GM12878 (cell line): ENCODE measurements at regions not wholly inside any gene's neighbourhood (a gene's known extent, or its start where the extent isn't known, plus 50 kb on each side); places are given as distances from the start of the nearest gene placed in this dataset.

Experiments
- ATAC-seq: fragments of 200-7000 bp; cut with Tn5 transposase; 3 replicates; pipeline ENCODE4 v1.9.1; 2020; ENCODE audit warnings: mild to moderate bottlenecking, moderate library complexity
- BruUV-seq: library from RNA; stranded (reverse); fragments of 400-500 nt; replicated peaks from 2 replicates; lab custom pipeline; 2021; lab: Mats Ljungman, UMichigan
- CTCF ChIA-PET: fragments of 300-600 bp; sonication (Branson Sonifier 250); formaldehyde crosslinking; extraction: SDS; loops from one replicate; lab custom pipeline; 2021; ENCODE audit warnings: inconsistent platforms; lab: Yijun Ruan, JAX
- POLR2A ChIA-PET: fragments of 350-600 bp; formaldehyde crosslinking; extraction: SDS; loops from one replicate; lab custom pipeline; 2021; ENCODE audit warnings: inconsistent platforms; lab: Charles Lee
- RAD21 ChIA-PET: fragments of 300-600 bp; sonication (Branson Sonifier 250); formaldehyde crosslinking; loops from one replicate; lab custom pipeline; 2023; ENCODE audit warnings: antibody characterized with exemption; ENCODE audit not compliant: unreplicated experiment; lab: Charles Lee
- SMC1A ChIA-PET: fragments of 300-600 bp; sonication (Branson Sonifier 250); formaldehyde crosslinking; loops from one replicate; lab custom pipeline; 2023; ENCODE audit not compliant: unreplicated experiment, uncharacterized antibody; lab: Charles Lee
- DNase-seq: peaks from one replicate; pipeline ENCODE4 v3.0.0-alpha.2; 2011; ENCODE audit warnings: low read depth, low spot score
- FAIRE-seq: peaks from 3 replicates; lab custom pipeline; 2011; peaks lifted over from hg19 to GRCh38; lab: Jason Lieb, UNC
- H2AFZ ChIP-seq: 2 replicates; pipeline ENCODE4 v1.6.0; 2011; ENCODE audit warnings: low read depth, low read length, control low read depth; ENCODE audit not compliant: control insufficient read depth
- H3K27ac ChIP-seq: 2 replicates; pipeline ENCODE4 v1.5.1; 2011; ENCODE audit warnings: control low read depth; ENCODE audit not compliant: control insufficient read depth, insufficient read depth
- H3K27me3 ChIP-seq, 2 experiments: replicated peaks in 1 of 2; 2 replicates each; pipeline versions ENCODE4 v1.6.0 to v1.6.1; 2011; ENCODE audit warnings: low read length in 1 of 2; ENCODE audit not compliant: control insufficient read depth in 2 of 2, insufficient read depth in 2 of 2
- H3K36me3 ChIP-seq, 2 experiments: 2 replicates each; pipeline ENCODE4 v1.5.1; 2011; ENCODE audit warnings: low read length in 1 of 2; ENCODE audit not compliant: control insufficient read depth in 2 of 2, insufficient read depth in 2 of 2
- H3K4me1 ChIP-seq: 2 replicates; pipeline ENCODE4 v1.6.1; 2011; ENCODE audit warnings: mild to moderate bottlenecking, low read length, moderate library complexity, mixed read lengths; ENCODE audit not compliant: control insufficient read depth, insufficient read depth
- H3K4me2 ChIP-seq: 2 replicates; pipeline ENCODE4 v1.6.0; 2011; ENCODE audit warnings: control low read depth; ENCODE audit not compliant: control insufficient read depth, insufficient read depth
- H3K4me3 ChIP-seq: fragments of 200-600 bp; sonication (generic); 2 replicates; pipeline ENCODE4 v1.5.1; 2016
- H3K79me2 ChIP-seq: 2 replicates; pipeline ENCODE4 v1.6.0; 2011; ENCODE audit warnings: low read length; ENCODE audit not compliant: control insufficient read depth, insufficient read depth
- H3K9ac ChIP-seq: 2 replicates; pipeline ENCODE4 v1.8.0; 2011; ENCODE audit warnings: low read length, control low read depth, mixed read lengths; ENCODE audit not compliant: control insufficient read depth, insufficient read depth
- H3K9me3 ChIP-seq: replicated peaks from 3 replicates; pipeline ENCODE4 v1.5.1; 2011; ENCODE audit warnings: mild to moderate bottlenecking, low read length; ENCODE audit not compliant: control insufficient read depth, insufficient read depth
- H4K20me1 ChIP-seq: 2 replicates; pipeline ENCODE4 v1.6.0; 2011; ENCODE audit not compliant: control insufficient read depth, insufficient read depth
- ASH2L ChIP-seq: fragments of 300-600, 200-600 bp; sonication (generic); IDR thresholded peaks from 2 replicates; pipeline ENCODE4 v1.6.1; 2017; ENCODE audit warnings: low read depth, mild to moderate bottlenecking, borderline replicate concordance
- BCL11A ChIP-seq: IDR thresholded peaks from 2 replicates; pipeline ENCODE4 v1.6.1; 2011; ENCODE audit warnings: low read depth, low read length
- BRCA1 ChIP-seq: IDR thresholded peaks from 2 replicates; pipeline ENCODE4 v1.6.1; 2011; ENCODE audit warnings: low read depth, low read length, improper control_type of control experiment
- CBFB ChIP-seq: IDR thresholded peaks from 2 replicates; pipeline ENCODE4 v1.6.1; 2016; ENCODE audit warnings: antibody characterized with exemption, low read depth
- CHD4 ChIP-seq: fragments of 200-600 bp; sonication (generic); IDR thresholded peaks from 2 replicates; pipeline ENCODE4 v1.6.1; 2016; ENCODE audit warnings: mild to moderate bottlenecking
- HDAC6 ChIP-seq: fragments of 200-600 bp; sonication (generic); IDR thresholded peaks from one replicate; pipeline ENCODE4 v1.8.0; 2017; ENCODE audit warnings: antibody characterized with exemption; ENCODE audit not compliant: unreplicated experiment
- IKZF2 ChIP-seq, 2 experiments: fragments of 450-650 bp; IDR thresholded peaks; 2 replicates each; pipeline ENCODE4 v1.6.1; 2017; ENCODE audit warnings: mild to moderate bottlenecking in 2 of 2, moderate library complexity in 2 of 2
- MTA2 ChIP-seq: fragments of 450-650 bp; IDR thresholded peaks from 2 replicates; pipeline ENCODE4 v1.6.1; 2016; ENCODE audit warnings: low read depth, mild to moderate bottlenecking, moderate library complexity
- NBN ChIP-seq: fragments of 450-650 bp; IDR thresholded peaks from 2 replicates; pipeline ENCODE4 v1.6.1; 2016
- NFYB ChIP-seq: IDR thresholded peaks from 2 replicates; pipeline ENCODE4 v1.6.1; 2011; ENCODE audit warnings: low read depth, mild to moderate bottlenecking, low read length, improper control_type of control experiment, moderate library complexity; ENCODE audit not compliant: insufficient read depth
- POLR2AphosphoS5 ChIP-seq: IDR thresholded peaks from 2 replicates; pipeline ENCODE4 v1.6.1; 2011; ENCODE audit warnings: mild to moderate bottlenecking, low read length, inconsistent platforms
- SIN3A ChIP-seq: IDR thresholded peaks from 2 replicates; pipeline ENCODE4 v1.6.1; 2012; ENCODE audit warnings: low read depth, low read length, improper control_type of control experiment
- SP1 ChIP-seq: IDR thresholded peaks from one replicate; pipeline ENCODE4 v1.6.1; 2011; ENCODE audit warnings: low read depth, low read length
- TAF1 ChIP-seq: IDR thresholded peaks from 2 replicates; pipeline ENCODE4 v1.6.1; 2011; ENCODE audit warnings: mild to moderate bottlenecking, low read depth, low read length, borderline replicate concordance
- TCF12 ChIP-seq: IDR thresholded peaks from 2 replicates; pipeline ENCODE4 v1.6.1; 2011; ENCODE audit warnings: low read depth, mild to moderate bottlenecking, low read length
- USF2 ChIP-seq: IDR thresholded peaks from 2 replicates; pipeline ENCODE4 v1.6.1; 2011; ENCODE audit warnings: low read depth, low read length, improper control_type of control experiment, borderline replicate concordance
- ZNF24 ChIP-seq: fragments of 450-650 bp; IDR thresholded peaks from 2 replicates; pipeline ENCODE4 v1.6.1; 2017; ENCODE audit warnings: antibody characterized with exemption, mild to moderate bottlenecking
- ZNF687 ChIP-seq: fragments of 450-650 bp; IDR thresholded peaks from 2 replicates; pipeline ENCODE4 v1.6.1; 2017; ENCODE audit warnings: mild to moderate bottlenecking, moderate library complexity
- WGBS: methylation state at CpG from one replicate; pipeline ENCODE4 v1.1.6; 2016; ENCODE audit warnings: low lambda C conversion rate; ENCODE audit not compliant: insufficient replicate concordance, insufficient coverage; ENCODE audit errors: missing lambda C conversion rate; 5-methylcytosine and 5-hydroxymethylcytosine counted together
- in situ Hi-C: fragments of 300-500 bp; cut with MboI; formaldehyde crosslinking; loops from 9 replicates; pipeline ENCODE4 v1.14.3; 2018; ENCODE audit warnings: mixed read lengths
- intact Hi-C: fragments of 100-400 bp; cut with micrococcal nuclease; formaldehyde crosslinking; loops from one replicate; pipeline ENCODE4 v1.14.2; 2022; ENCODE audit not compliant: unreplicated experiment
- TF ChIP-seq, protein P1 (sequence below): fragments of 150-350 bp; IDR thresholded peaks from 2 replicates; pipeline ENCODE4 v1.6.1; 2016; ENCODE audit warnings: low read depth, low read length

- ATAC-seq = no peak
- CTCF ChIA-PET = no interaction called here
- DNase-seq = no peak
Observed at GRCh38 chr7:136637813-136638212, 230.6 kb upstream of the CHRM2 start.

More at GRCh38 chr7:136637813-136638212, 230.6 kb upstream of the CHRM2 start:
- in situ Hi-C loops (no loop called here), intact Hi-C loops (no loop called here)
- no peak overlapping the region for H2AFZ ChIP-seq
- no peak overlapping the region for H3K9ac ChIP-seq
- H3K4me1 ChIP-seq = no peaks in the 10 kb centered on the region
- H3K4me3 ChIP-seq = no peak overlapping the region
- no peaks in the 10 kb centered on the region for H3K27me3 ChIP-seq
- no peaks in the 10 kb centered on the region for H3K79me2 ChIP-seq
- no peaks in the 10 kb centered on the region for H3K36me3 ChIP-seq
- H3K27ac ChIP-seq = no peak overlapping the region
- no peak for TF ChIP-seq POLR2AphosphoS5
- TF ChIP-seq ZNF687 = no peak
- TF ChIP-seq IKZF2 (IDR thresholded peaks at IDR 0.05) = no peak
- TF ChIP-seq USF2 = no peak
- TF ChIP-seq SP1 = no peak
- TF ChIP-seq HDAC6 = no peak
- no peak for TF ChIP-seq ZNF24
- no peak for TF ChIP-seq NBN
- TF ChIP-seq TCF12 = no peak
- no peak for TF ChIP-seq CHD4
- no peak for TF ChIP-seq BCL11A
- TF ChIP-seq CBFB = no peak
- no peak for TF ChIP-seq BRCA1
- TF ChIP-seq SIN3A = no peak
- TF ChIP-seq NFYB = no peak
- TF ChIP-seq MTA2 = no peak
- TF ChIP-seq TAF1 = no peak
- TF ChIP-seq ASH2L = no peak
- TF ChIP-seq, protein P1, sequence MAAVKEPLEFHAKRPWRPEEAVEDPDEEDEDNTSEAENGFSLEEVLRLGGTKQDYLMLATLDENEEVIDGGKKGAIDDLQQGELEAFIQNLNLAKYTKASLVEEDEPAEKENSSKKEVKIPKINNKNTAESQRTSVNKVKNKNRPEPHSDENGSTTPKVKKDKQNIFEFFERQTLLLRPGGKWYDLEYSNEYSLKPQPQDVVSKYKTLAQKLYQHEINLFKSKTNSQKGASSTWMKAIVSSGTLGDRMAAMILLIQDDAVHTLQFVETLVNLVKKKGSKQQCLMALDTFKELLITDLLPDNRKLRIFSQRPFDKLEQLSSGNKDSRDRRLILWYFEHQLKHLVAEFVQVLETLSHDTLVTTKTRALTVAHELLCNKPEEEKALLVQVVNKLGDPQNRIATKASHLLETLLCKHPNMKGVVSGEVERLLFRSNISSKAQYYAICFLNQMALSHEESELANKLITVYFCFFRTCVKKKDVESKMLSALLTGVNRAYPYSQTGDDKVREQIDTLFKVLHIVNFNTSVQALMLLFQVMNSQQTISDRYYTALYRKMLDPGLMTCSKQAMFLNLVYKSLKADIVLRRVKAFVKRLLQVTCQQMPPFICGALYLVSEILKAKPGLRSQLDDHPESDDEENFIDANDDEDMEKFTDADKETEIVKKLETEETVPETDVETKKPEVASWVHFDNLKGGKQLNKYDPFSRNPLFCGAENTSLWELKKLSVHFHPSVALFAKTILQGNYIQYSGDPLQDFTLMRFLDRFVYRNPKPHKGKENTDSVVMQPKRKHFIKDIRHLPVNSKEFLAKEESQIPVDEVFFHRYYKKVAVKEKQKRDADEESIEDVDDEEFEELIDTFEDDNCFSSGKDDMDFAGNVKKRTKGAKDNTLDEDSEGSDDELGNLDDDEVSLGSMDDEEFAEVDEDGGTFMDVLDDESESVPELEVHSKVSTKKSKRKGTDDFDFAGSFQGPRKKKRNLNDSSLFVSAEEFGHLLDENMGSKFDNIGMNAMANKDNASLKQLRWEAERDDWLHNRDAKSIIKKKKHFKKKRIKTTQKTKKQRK = no peak
- ChIA-PET SMC1A (interaction anchor here (0.9 to 1.4 kb wide), 3 partner anchors 8 to 22 kb away, joined by 3 read pairs; no protein-coding TSS in a partner anchor), POLR2A (no interaction called here), RAD21 (no interaction called here)
- BruUV-seq = no TSS peak
- H3K9me3 ChIP-seq = no peaks in the 10 kb centered on the region
- WGBS = 71% methylated on average over 2 of the region's 2 CpGs
- H3K4me2 ChIP-seq = no peak overlapping the region
- no peak for FAIRE-seq
- no peaks in the 10 kb centered on the region for H4K20me1 ChIP-seq
